ENCODE measurements at regions not wholly inside any gene's neighbourhood (a gene's known extent, or its start where the extent isn't known, plus 50 kb on each side); places are given as distances from the start of the nearest gene placed in this dataset.

DNA sequence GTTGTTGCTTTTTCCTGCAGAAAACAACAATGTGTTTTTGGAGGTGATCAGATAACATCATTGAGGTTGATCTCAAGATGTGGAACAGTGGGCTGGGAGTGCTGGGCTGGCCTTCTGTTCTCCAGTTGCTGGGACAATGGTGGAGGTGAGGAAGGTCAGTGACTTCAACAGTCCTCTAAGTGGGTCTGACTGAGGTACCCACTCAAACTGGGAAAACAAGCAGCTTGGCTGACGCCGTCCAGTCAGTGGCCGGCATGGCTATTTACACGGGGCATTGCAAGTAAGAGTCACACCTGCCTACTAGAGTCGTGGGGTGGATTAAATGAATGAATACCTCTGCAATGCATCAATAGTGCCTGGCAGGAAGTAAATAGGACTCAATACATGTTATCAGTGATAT is 386.7 kb upstream of the ZFHX3 start:
- TF ChIP-seq, protein P1, sequence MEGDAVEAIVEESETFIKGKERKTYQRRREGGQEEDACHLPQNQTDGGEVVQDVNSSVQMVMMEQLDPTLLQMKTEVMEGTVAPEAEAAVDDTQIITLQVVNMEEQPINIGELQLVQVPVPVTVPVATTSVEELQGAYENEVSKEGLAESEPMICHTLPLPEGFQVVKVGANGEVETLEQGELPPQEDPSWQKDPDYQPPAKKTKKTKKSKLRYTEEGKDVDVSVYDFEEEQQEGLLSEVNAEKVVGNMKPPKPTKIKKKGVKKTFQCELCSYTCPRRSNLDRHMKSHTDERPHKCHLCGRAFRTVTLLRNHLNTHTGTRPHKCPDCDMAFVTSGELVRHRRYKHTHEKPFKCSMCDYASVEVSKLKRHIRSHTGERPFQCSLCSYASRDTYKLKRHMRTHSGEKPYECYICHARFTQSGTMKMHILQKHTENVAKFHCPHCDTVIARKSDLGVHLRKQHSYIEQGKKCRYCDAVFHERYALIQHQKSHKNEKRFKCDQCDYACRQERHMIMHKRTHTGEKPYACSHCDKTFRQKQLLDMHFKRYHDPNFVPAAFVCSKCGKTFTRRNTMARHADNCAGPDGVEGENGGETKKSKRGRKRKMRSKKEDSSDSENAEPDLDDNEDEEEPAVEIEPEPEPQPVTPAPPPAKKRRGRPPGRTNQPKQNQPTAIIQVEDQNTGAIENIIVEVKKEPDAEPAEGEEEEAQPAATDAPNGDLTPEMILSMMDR (IDR thresholded peaks at IDR 0.05): no peak
- TF ChIP-seq EP300 (IDR thresholded peaks at IDR 0.05) (no peak), POLR2A (IDR thresholded peaks at IDR 0.05) (no peak)

Measured in tibial nerve (tissue), 4 donors.